VCaP (cell line): ENCODE measurements at regions not wholly inside any gene's neighbourhood (a gene's known extent, or its start where the extent isn't known, plus 50 kb on each side); places are given as distances from the start of the nearest gene placed in this dataset.

Experiments
- H3K27ac ChIP-seq: fragments of 450-650 bp; 2 replicates; pipeline ENCODE4 v1.5.1; 2017
- CTCF ChIP-seq: fragments of 450-650 bp; conservative IDR thresholded peaks from 2 replicates; pipeline ENCODE4 v1.5.1; 2017; ENCODE audit warnings: mild to moderate bottlenecking, moderate library complexity

- no peak overlapping the region for H3K27ac ChIP-seq
- no peak for TF ChIP-seq CTCF
Observed at GRCh38 chr12:61857968-61858367, 402.2 kb upstream of the USP15 start.

DNA sequence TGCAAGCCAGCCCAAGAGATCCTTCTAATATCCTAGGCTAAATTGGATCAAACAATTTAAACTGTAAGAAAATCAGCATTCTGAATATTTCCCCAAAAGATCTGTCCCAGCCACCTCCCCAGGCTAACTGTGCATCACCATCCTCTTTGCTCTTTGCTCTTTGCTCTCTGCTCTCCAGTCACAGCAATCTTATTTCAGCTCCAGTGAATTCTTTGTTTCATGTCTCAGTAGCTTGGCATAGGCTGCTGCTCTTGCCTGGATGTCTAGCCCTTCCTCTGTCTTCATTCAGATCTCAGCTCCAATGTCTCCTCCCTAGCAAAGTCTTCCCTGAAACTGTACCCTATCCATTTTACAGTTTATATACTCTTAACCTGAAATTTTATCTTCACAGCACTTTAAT, 399.8 kb upstream of the USP15 start:
- no peak overlapping the region for H3K27ac ChIP-seq
- no peak for TF ChIP-seq CTCF

GRCh38 chr12:61862986-61863385, 397.2 kb upstream of the USP15 start:
- TF ChIP-seq CTCF, result no peak
- no peak overlapping the region for H3K27ac ChIP-seq

DNA sequence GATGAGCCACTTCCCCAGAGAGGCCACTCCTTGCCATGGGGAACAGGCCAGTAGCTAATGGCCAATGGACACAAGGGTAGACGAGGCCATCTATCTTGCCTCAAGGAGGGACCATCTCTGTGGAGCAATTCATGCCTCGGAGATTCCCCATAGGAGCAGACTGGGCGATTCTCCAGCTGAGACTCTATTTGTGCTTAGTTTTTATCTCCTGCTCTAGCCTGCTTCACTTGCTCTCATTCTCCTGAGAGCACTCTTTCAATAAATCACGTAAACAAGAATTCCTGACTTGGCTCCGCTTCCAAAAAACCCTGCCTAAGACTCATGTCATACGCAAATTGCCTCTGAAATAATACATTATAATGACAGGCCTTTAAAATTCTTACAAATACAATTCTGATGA, 396.4 kb upstream of the USP15 start:
- TF ChIP-seq CTCF, result no peak
- H3K27ac ChIP-seq, result no peak overlapping the region

GRCh38 chr12:61869796-61870195, 390.4 kb upstream of the USP15 start:
- no peak for TF ChIP-seq CTCF
- H3K27ac ChIP-seq, result no peak overlapping the region

DNA sequence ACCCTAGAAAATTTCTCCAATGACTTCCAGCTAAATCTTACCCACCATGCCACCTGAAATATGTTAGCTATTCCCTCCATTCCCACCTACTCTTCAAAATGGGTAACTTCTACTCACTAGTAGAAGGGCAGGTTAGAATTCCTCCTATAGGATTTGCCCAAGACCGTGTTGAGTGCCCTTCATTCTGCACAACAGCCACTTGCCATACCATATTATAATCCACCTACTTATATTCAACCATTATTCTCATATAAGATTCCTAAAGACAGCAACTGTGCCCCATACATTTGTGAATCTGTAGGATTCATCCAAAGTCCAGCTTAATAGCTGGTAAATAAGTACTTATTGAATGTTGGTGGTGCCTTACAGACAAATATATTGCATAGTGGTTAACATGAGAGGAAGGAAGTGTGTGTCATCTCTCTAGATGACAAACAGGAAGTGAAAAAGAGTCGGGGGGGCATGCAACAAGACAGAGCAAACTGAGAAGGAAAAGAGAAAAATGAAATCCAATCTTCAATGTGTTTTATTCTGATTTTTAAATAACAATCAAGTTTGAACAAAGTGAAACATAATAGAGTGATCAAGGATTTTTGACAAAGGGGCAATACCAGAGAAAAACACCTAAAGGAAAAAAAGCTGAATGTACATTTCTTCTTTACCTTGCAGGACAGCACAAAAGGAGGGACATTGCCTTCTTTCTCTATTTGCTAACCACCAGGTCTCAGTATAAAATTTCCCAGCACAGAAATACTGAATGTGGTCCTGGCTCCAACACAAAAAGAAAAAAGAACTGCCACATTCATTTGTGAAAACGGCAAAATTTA, 389.3 kb upstream of the USP15 start:
- no peak overlapping the region for H3K27ac ChIP-seq
- TF ChIP-seq CTCF, result no peak

GRCh38 chr12:61871485-61871810, 388.8 kb upstream of the USP15 start:
- no peak overlapping the region for H3K27ac ChIP-seq
- no peak for TF ChIP-seq CTCF
